ENCODE measurements at regions not wholly inside any gene's neighbourhood (a gene's known extent, or its start where the extent isn't known, plus 50 kb on each side); places are given as distances from the start of the nearest gene placed in this dataset.

DNA sequence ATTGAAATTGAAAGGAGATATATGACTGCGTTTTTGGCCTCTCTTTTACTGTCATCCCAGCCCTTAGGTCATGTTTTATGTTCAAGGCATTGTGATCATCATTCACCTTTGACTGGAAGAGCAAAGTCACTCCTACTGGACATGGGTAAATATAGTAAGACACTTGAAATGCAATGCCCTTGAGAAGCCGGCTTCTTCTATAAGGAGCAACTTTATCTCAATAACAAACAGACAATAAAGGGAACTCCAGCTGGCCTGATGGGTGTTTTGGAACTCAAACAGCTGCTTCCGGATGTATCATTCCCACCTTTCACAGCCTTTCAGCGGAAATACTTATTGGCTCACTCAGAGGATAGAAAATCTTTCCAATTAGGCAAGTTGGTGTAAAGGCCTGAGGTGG lies 65.1 kb upstream of the C4orf54 start:
- TF ChIP-seq POLR2AphosphoS5 (IDR thresholded peaks at IDR 0.05; ENCODE audit: low read depth, low read length): no peak
- no peak for TF ChIP-seq POLR2A (IDR thresholded peaks at IDR 0.05; ENCODE audit: low read depth, low read length)
- TF ChIP-seq SPI1 (IDR thresholded peaks at IDR 0.05; ENCODE audit: low read depth, low read length): no peak

Data from GM12891 (cell line).